ENCODE measurements at regions not wholly inside any gene's neighbourhood (a gene's known extent, or its start where the extent isn't known, plus 50 kb on each side); places are given as distances from the start of the nearest gene placed in this dataset.

DNA sequence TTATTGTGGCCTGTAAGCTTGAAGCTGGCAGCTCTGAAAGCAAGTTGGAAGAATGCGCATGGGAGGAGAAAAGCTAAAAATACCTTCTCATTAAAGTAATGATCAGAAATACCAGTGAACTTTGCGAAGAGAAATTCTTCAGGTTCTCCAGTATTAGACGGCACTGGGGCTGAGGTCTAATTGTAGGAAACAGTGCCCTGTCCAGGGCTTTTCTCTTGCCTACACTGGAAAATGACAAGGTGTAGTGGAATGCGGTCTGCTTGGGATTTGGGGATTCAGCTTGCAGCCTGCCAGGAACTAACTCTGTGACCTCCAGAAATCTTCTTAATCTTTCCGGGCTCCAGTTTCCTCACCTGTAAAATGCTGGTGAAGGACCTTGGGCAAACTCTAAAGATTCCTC, 53.3 kb upstream of the KCNJ16 start:
- no peak for DNase-seq (ENCODE audit: low spot score)

DNA sequence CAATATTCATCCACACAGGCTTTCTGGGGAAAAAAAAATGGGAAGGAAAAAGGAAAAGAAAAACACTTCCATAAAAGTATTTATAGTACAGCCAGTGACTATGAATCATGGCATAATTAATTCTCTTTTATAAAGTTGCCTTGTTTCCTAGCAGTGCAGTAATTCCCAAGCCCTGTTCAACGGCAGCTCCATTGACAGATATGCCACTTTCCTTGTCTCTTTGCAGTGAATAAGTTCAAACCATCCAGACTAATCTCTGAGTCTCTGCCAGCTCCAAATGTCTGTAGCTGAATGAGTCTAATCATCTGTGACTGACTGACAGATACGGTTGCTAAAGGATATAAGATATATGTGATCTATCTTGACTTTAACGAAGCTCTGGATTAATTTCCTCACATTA, 52.9 kb upstream of the KCNJ16 start:
- no peak for DNase-seq (ENCODE audit: low spot score)

DNA sequence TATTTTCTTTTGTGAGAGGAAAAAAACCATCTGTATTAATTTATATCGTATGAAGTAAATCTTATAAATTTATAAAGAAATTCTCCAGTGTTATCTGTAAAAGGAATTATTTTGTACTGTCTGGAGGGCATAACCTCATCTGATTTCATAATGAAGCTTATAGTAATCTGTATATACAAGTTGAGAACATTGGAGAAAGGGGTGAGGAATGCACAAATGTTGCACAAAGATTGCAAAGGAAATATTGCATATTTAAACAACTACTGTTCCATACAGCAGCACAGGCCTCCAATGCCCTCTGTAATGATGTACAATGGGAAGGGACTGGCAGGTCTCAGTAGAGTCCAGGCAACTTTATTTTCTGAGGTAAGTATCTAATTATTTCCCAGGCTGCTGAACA, 50.8 kb upstream of the KCNJ16 start:
- DNase-seq (ENCODE audit: low spot score), result no peak

Measured in hematopoietic multipotent progenitor cell treated with erythropoietin and hydrocortisone succinate and interleukin-3 and kit ligand, for 17 days (in vitro differentiated cells).